GM12878 (cell line): ENCODE measurements at regions not wholly inside any gene's neighbourhood (a gene's known extent, or its start where the extent isn't known, plus 50 kb on each side); places are given as distances from the start of the nearest gene placed in this dataset.

Experiments
- ATAC-seq: fragments of 200-7000 bp; cut with Tn5 transposase; 3 replicates; pipeline ENCODE4 v1.9.1; 2020; ENCODE audit warnings: mild to moderate bottlenecking, moderate library complexity
- BruUV-seq: library from RNA; stranded (reverse); fragments of 400-500 nt; replicated peaks from 2 replicates; lab custom pipeline; 2021; lab: Mats Ljungman, UMichigan
- CTCF ChIA-PET: fragments of 300-600 bp; sonication (Branson Sonifier 250); formaldehyde crosslinking; extraction: SDS; loops from one replicate; lab custom pipeline; 2021; ENCODE audit warnings: inconsistent platforms; lab: Yijun Ruan, JAX
- POLR2A ChIA-PET: fragments of 350-600 bp; formaldehyde crosslinking; extraction: SDS; loops from one replicate; lab custom pipeline; 2021; ENCODE audit warnings: inconsistent platforms; lab: Charles Lee
- RAD21 ChIA-PET: fragments of 300-600 bp; sonication (Branson Sonifier 250); formaldehyde crosslinking; loops from one replicate; lab custom pipeline; 2023; ENCODE audit warnings: antibody characterized with exemption; ENCODE audit not compliant: unreplicated experiment; lab: Charles Lee
- SMC1A ChIA-PET: fragments of 300-600 bp; sonication (Branson Sonifier 250); formaldehyde crosslinking; loops from one replicate; lab custom pipeline; 2023; ENCODE audit not compliant: unreplicated experiment, uncharacterized antibody; lab: Charles Lee
- DNase-seq: peaks from one replicate; pipeline ENCODE4 v3.0.0-alpha.2; 2011; ENCODE audit warnings: low read depth, low spot score
- FAIRE-seq: peaks from 3 replicates; lab custom pipeline; 2011; peaks lifted over from hg19 to GRCh38; lab: Jason Lieb, UNC
- H2AFZ ChIP-seq: 2 replicates; pipeline ENCODE4 v1.6.0; 2011; ENCODE audit warnings: low read depth, low read length, control low read depth; ENCODE audit not compliant: control insufficient read depth
- H3K27ac ChIP-seq: 2 replicates; pipeline ENCODE4 v1.5.1; 2011; ENCODE audit warnings: control low read depth; ENCODE audit not compliant: control insufficient read depth, insufficient read depth
- H3K27me3 ChIP-seq, 2 experiments: replicated peaks in 1 of 2; 2 replicates each; pipeline versions ENCODE4 v1.6.0 to v1.6.1; 2011; ENCODE audit warnings: low read length in 1 of 2; ENCODE audit not compliant: control insufficient read depth in 2 of 2, insufficient read depth in 2 of 2
- H3K36me3 ChIP-seq, 2 experiments: 2 replicates each; pipeline ENCODE4 v1.5.1; 2011; ENCODE audit warnings: low read length in 1 of 2; ENCODE audit not compliant: control insufficient read depth in 2 of 2, insufficient read depth in 2 of 2
- H3K4me1 ChIP-seq: 2 replicates; pipeline ENCODE4 v1.6.1; 2011; ENCODE audit warnings: mild to moderate bottlenecking, low read length, moderate library complexity, mixed read lengths; ENCODE audit not compliant: control insufficient read depth, insufficient read depth
- H3K4me2 ChIP-seq: 2 replicates; pipeline ENCODE4 v1.6.0; 2011; ENCODE audit warnings: control low read depth; ENCODE audit not compliant: control insufficient read depth, insufficient read depth
- H3K4me3 ChIP-seq: fragments of 200-600 bp; sonication (generic); 2 replicates; pipeline ENCODE4 v1.5.1; 2016
- H3K79me2 ChIP-seq: 2 replicates; pipeline ENCODE4 v1.6.0; 2011; ENCODE audit warnings: low read length; ENCODE audit not compliant: control insufficient read depth, insufficient read depth
- H3K9ac ChIP-seq: 2 replicates; pipeline ENCODE4 v1.8.0; 2011; ENCODE audit warnings: low read length, control low read depth, mixed read lengths; ENCODE audit not compliant: control insufficient read depth, insufficient read depth
- H3K9me3 ChIP-seq: replicated peaks from 3 replicates; pipeline ENCODE4 v1.5.1; 2011; ENCODE audit warnings: mild to moderate bottlenecking, low read length; ENCODE audit not compliant: control insufficient read depth, insufficient read depth
- H4K20me1 ChIP-seq: 2 replicates; pipeline ENCODE4 v1.6.0; 2011; ENCODE audit not compliant: control insufficient read depth, insufficient read depth
- CHD2 ChIP-seq: IDR thresholded peaks from 2 replicates; pipeline ENCODE4 v1.6.1; 2011; ENCODE audit warnings: low read depth, low read length, improper control_type of control experiment, borderline replicate concordance
- NFIC ChIP-seq: IDR thresholded peaks from 2 replicates; pipeline ENCODE4 v1.6.1; 2012; ENCODE audit warnings: low read depth, mild to moderate bottlenecking, inconsistent platforms, low read length, moderate library complexity
- PML ChIP-seq: IDR thresholded peaks from 2 replicates; pipeline ENCODE4 v1.6.1; 2012; ENCODE audit warnings: low read length, inconsistent platforms
- POLR2A ChIP-seq: IDR thresholded peaks from 2 replicates; pipeline ENCODE4 v1.6.1; 2011; ENCODE audit warnings: low read depth, mild to moderate bottlenecking, low read length
- SIN3A ChIP-seq: IDR thresholded peaks from 2 replicates; pipeline ENCODE4 v1.6.1; 2012; ENCODE audit warnings: low read depth, low read length, improper control_type of control experiment
- SMARCA5 ChIP-seq: fragments of 450-650 bp; IDR thresholded peaks from 2 replicates; pipeline ENCODE4 v1.6.1; 2017; ENCODE audit warnings: mild to moderate bottlenecking
- STAT3 ChIP-seq: IDR thresholded peaks from 2 replicates; pipeline ENCODE4 v1.6.1; 2011; ENCODE audit warnings: low read depth, low read length, improper control_type of control experiment
- TAF1 ChIP-seq: IDR thresholded peaks from 2 replicates; pipeline ENCODE4 v1.6.1; 2011; ENCODE audit warnings: mild to moderate bottlenecking, low read depth, low read length, borderline replicate concordance
- TCF12 ChIP-seq: IDR thresholded peaks from 2 replicates; pipeline ENCODE4 v1.6.1; 2011; ENCODE audit warnings: low read depth, mild to moderate bottlenecking, low read length
- ZBTB4 ChIP-seq: fragments of 450-650 bp; formaldehyde crosslinking; IDR thresholded peaks from 2 replicates; pipeline ENCODE4 v1.4.0; 2022; ENCODE audit warnings: mild to moderate bottlenecking, moderate library complexity
- ZBTB40 ChIP-seq: fragments of 450-650 bp; IDR thresholded peaks from 2 replicates; pipeline ENCODE4 v1.6.1; 2016; ENCODE audit warnings: mild to moderate bottlenecking, moderate library complexity, borderline replicate concordance
- ZZZ3 ChIP-seq: IDR thresholded peaks from 2 replicates; pipeline ENCODE4 v1.6.1; 2011; ENCODE audit warnings: low read depth; ENCODE audit not compliant: control insufficient read depth, insufficient read length
- WGBS: methylation state at CpG from one replicate; pipeline ENCODE4 v1.1.6; 2016; ENCODE audit warnings: low lambda C conversion rate; ENCODE audit not compliant: insufficient replicate concordance, insufficient coverage; ENCODE audit errors: missing lambda C conversion rate; 5-methylcytosine and 5-hydroxymethylcytosine counted together
- in situ Hi-C: fragments of 300-500 bp; cut with MboI; formaldehyde crosslinking; loops from 9 replicates; pipeline ENCODE4 v1.14.3; 2018; ENCODE audit warnings: mixed read lengths
- intact Hi-C: fragments of 100-400 bp; cut with micrococcal nuclease; formaldehyde crosslinking; loops from one replicate; pipeline ENCODE4 v1.14.2; 2022; ENCODE audit not compliant: unreplicated experiment
- TF ChIP-seq, protein P1 (sequence below): IDR thresholded peaks from 2 replicates; pipeline ENCODE4 v1.6.1; 2012; ENCODE audit warnings: low read length, inconsistent platforms
- TF ChIP-seq, protein P2 (sequence below): IDR thresholded peaks from 2 replicates; pipeline ENCODE4 v1.6.1; 2012; ENCODE audit warnings: low read depth, low read length, improper control_type of control experiment

DNA sequence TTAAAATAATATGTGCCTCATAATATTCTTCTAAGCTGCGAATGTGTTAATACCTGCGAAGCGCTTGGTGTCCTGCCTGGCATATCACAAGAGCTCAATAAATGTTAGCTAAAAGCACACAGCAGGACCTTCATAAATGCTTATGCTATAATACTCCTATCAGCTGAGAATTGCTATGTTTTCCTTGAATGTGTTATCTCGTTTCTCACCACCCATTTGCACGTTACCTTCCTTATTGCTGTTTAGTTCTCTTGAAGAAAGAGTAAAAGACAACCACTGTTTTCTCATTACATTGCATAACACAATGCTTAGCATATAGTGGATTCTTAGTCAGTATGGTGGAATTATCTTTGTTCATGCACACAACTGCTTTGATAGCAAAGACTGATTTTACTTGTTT lies 76.6 kb downstream of the EDN1 start (continued):
- TF ChIP-seq ZBTB4 (CRISPR knock-in tag): no peak
- TF ChIP-seq, protein P1, sequence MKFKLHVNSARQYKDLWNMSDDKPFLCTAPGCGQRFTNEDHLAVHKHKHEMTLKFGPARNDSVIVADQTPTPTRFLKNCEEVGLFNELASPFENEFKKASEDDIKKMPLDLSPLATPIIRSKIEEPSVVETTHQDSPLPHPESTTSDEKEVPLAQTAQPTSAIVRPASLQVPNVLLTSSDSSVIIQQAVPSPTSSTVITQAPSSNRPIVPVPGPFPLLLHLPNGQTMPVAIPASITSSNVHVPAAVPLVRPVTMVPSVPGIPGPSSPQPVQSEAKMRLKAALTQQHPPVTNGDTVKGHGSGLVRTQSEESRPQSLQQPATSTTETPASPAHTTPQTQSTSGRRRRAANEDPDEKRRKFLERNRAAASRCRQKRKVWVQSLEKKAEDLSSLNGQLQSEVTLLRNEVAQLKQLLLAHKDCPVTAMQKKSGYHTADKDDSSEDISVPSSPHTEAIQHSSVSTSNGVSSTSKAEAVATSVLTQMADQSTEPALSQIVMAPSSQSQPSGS: no peak
- no peak for TF ChIP-seq TAF1

DNA sequence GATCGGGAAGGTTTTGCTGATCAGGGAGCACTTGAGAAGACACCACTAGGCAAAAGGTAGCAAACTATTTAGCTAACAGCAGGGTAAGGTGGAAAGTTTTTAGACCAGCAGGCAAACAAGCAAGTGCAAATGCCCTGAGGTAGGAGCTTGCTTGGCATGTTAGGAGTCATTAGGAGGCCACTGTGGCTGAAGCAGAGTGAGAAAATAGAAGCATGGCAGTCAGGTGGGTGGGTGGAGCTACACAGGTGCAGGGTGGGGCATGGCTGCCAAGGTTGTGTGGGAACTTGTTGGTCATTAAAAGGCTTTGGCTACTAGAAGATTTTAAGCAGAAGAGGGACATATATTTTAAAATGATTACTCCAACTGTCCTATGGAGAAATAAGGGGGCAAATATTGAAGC lies 77.3 kb downstream of the EDN1 start:
- no peak overlapping the region for H2AFZ ChIP-seq
- H3K79me2 ChIP-seq: no peaks in the 10 kb centered on the region
- no TSS peak for BruUV-seq
- no peak for DNase-seq
- RAD21 ChIA-PET: interaction anchor here (7.4 to 7.9 kb wide), 2 partner anchors 10 to 75 kb away, joined by 92 to 163 read pairs; partner anchors contain the start of gene EDN1
- no peak overlapping the region for H3K4me2 ChIP-seq
- ATAC-seq: no peak
- H3K9me3 ChIP-seq: no peaks in the 10 kb centered on the region; the same call in 1 of the 3 replicates
- intact Hi-C loops (no loop called here), in situ Hi-C loops (loop anchor here (25.0 kb wide), 1 partner anchor 1745 kb away; the partner anchor contains the start of gene CD83)
- no peak overlapping the region for H3K9ac ChIP-seq
- H4K20me1 ChIP-seq: no peaks in the 10 kb centered on the region
- no peaks in the 10 kb centered on the region for H3K27me3 ChIP-seq
- no peaks in the 10 kb centered on the region for H3K36me3 ChIP-seq
- SMC1A ChIA-PET: interaction anchor here (1.3 to 9.5 kb wide), 5 partner anchors 11 to 75 kb away, joined by 3 to 160 read pairs (median 100); partner anchors contain the start of gene EDN1
- H3K4me3 ChIP-seq: no peak overlapping the region
- CTCF ChIA-PET: interaction anchor here (0.7 to 5.5 kb wide), 4 partner anchors 10 to 116 kb away, joined by 3 to 78 read pairs (median 48); partner anchors contain the start of gene EDN1
- WGBS: 100% methylated on average over 1 of the region's 1 CpG
- POLR2A ChIA-PET: interaction anchor here (0.5 to 2.0 kb wide), 2 partner anchors 12 to 44 kb away, joined by 5 to 8 read pairs; no protein-coding TSS in a partner anchor
- H3K27ac ChIP-seq: no peak overlapping the region
- H3K4me1 ChIP-seq: peaks cover 28% of the 10 kb centered on the region
- FAIRE-seq: no peak
- TF ChIP-seq NFIC (no peak), PML (no peak), POLR2A (no peak), ZBTB40 (no peak), CHD2 (no peak), ZZZ3 (no peak), TCF12 (no peak), SMARCA5 (no peak), SIN3A (no peak), STAT3 (no peak)
- TF ChIP-seq, protein P2, sequence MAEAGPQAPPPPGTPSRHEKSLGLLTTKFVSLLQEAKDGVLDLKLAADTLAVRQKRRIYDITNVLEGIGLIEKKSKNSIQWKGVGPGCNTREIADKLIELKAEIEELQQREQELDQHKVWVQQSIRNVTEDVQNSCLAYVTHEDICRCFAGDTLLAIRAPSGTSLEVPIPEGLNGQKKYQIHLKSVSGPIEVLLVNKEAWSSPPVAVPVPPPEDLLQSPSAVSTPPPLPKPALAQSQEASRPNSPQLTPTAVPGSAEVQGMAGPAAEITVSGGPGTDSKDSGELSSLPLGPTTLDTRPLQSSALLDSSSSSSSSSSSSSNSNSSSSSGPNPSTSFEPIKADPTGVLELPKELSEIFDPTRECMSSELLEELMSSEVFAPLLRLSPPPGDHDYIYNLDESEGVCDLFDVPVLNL: no peak
